Ecto neural progenitor cell (in vitro differentiated cells): ENCODE measurements at regions not wholly inside any gene's neighbourhood (a gene's known extent, or its start where the extent isn't known, plus 50 kb on each side); places are given as distances from the start of the nearest gene placed in this dataset.
"Not testable (repeated sequence)": the region's sequence is repeated elsewhere in the genome, so short reads cannot be mapped to it uniquely, and the experiment has no call there.

ENCODE experiments used
- DNase-seq: peaks from one replicate; pipeline ENCODE4 v3.0.0-alpha.2; 2018; ENCODE audit warnings: low spot score

DNA sequence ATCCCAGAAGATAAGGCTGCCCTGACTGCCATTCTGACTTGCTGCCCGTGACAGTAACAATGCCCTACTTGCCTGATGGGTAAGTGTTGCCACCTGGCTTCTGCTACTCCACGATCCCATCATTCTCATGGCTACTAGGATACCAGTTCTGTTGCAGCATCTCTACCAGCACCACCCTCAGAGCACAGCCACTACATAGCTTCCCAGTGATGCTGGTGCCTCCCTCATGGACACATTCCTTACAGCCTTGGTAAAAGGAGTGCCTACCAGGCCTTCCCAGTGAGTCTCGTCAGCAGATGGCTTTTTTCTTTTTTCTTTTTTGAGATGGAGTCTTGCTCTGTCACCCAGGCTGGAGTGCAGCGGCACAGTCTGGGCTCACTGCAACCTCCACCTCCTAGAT lies 84.4 kb upstream of the CMKLR1 start:
- DNase-seq, result no peak

DNA sequence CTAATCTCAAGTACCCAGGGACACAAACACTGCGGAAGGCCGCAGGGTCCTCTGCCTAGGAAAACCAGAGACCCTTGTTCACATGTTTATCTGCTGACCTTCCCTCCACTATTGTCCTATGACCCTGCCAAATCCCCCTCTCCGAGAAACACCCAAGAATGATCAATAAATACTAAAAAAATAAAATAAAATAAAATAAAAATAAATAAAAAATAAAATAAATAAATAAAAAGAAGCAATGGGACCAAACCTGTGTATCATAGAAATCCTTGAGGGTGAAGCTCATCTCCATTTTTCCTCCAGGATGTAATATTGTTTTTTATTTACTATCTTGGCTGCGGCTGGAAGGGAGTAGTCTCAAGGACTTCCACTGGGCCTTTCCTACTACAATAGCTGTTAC lies 82.0 kb upstream of the CMKLR1 start:
- DNase-seq, result not testable (repeated sequence)

GRCh38 chr12:108420421-108420820 lies 81.3 kb upstream of the CMKLR1 start:
- not testable (repeated sequence) for DNase-seq

- DNase-seq, result no peak
These were observed 80.8 kb upstream of the CMKLR1 start for GRCh38 chr12:108419949-108420348.

GRCh38 chr12:108418164-108418890 lies 79.2 kb upstream of the CMKLR1 start:
- DNase-seq, result no peak

- DNase-seq, result no peak
These were observed 74.9 kb upstream of the CMKLR1 start for GRCh38 chr12:108414021-108414420.

DNA sequence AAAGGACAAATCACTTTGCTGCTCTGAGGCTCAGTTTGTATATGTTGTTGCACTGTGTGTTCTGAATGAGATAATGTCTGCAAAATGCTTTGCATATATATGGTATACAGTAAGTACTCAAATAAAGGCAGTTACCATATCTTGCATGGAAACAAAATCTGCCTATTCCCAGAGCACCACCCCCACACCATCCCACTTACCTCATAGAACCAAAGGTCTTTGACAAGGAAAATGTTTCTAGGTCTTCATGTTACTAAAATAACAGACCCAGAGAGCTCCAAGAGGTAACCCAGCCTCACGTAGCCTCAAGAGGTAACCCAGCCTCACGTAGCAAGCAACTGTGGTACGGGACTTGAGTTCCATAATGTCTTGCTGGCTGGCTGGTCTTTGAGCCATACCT lies 71.6 kb upstream of the CMKLR1 start:
- no peak for DNase-seq

GRCh38 chr12:108409481-108409880 lies 70.4 kb upstream of the CMKLR1 start:
- no peak for DNase-seq

DNA sequence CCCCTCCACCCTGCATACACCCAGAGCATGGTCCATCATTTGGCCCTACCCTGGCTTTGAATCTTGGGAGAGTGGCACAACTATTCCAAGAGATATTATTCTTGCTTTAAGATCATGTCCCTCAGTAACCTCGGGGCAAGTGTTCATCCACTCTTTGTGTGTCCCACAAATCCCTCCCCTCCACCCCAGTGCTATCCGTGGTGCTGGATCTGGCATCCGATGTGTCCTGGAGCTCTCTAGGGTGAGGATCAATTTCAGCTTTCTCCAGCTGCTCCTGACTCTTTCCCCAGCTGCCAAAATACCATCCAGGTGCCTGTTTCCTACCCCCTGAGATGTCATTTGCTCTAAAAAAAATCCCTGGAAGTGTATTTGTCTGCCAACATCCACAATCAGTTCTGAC lies 64.8 kb upstream of the CMKLR1 start:
- no peak for DNase-seq

- no peak for DNase-seq
These were observed 62.9 kb upstream of the CMKLR1 start for GRCh38 chr12:108401964-108402363.

DNA sequence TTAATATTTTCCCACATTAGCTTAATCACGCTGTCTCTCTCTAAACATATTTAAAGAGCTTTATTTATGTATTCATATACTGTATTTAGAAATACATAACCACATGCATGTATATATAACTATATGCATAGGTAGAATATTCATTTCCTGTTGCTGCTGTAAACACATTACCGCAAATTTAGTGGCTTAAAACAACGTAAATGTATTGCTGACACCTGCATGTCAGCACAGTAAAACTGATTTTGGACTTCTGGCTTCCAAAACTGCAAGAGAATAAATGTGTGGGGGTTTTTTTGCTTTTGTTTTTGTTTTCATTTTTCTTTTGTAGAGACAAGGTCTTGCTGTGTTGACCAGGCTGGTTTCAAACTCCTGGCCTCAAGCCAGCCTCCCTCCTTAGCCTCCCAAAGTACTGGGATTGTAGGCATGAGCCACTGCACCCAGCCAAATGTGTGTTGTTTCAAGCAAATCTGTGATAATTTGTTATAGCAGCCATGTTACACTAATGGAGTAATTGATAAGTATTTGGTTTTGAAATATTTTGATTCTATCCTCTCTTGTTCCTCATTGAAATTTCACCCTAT lies 61.9 kb upstream of the CMKLR1 start:
- DNase-seq, result no peak

- DNase-seq, result no peak
These were observed 61.4 kb upstream of the CMKLR1 start for GRCh38 chr12:108400481-108400880.

GRCh38 chr12:108400056-108400455 lies 60.9 kb upstream of the CMKLR1 start:
- DNase-seq, result no peak

DNA sequence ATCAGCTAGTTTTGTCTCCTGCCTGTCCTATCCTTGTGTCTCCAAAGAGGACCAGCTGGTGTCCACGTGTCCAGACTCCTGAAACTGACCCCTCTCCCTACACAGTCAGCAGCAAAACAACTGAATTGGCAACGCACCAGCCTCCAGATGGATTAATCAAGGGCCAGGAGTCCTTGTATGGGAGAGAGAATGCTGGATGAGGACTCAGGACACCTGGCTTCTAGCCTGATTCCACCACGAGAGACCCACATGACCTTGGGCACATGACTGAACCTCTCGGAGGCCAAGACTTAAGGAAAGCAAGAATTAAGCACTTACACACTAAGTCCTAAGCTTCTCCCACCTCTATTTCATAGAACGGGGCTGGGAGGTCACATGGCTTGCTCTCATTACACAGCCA lies 60.4 kb upstream of the CMKLR1 start:
- no peak for DNase-seq

DNA sequence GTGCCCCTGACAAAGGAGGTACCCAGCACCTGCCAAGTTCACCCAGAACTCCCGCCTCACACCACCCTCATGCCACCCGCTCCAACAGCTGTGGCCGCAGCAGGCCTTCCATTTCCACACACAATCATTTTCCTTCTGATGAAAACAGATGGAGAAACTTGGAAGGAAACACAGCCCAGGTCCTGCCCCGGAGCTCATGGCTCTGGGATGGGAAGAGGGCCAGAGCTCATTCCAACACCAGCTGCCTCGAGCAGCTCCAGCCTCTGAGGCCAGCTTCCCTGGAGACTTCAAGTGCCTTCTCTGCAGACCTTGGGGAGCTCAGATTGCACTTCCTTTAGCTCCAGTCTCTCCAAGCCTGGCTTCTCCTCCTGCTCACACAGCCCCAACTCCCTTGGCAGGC lies 55.1 kb upstream of the CMKLR1 start:
- DNase-seq, result no peak

- DNase-seq, result no peak
These were observed 53.2 kb upstream of the CMKLR1 start for GRCh38 chr12:108392284-108392683.

GRCh38 chr12:108390495-108391203 lies 51.5 kb upstream of the CMKLR1 start:
- DNase-seq, result no peak

DNA sequence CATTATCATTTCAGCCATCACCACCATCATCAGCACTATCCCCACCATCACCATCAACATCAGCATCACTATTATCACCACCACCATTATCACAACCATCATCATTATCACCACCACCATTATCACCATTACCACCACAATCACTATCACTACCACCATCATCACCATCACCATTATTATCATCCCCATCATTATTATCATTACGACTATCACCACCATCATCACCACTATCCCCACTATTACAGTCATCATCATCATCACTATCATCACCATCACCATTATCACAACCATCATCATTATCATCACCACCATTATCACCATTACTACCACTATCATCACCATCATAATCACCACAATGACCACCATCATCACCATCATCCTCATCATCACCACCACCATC lies 50.4 kb upstream of the CMKLR1 start:
- no peak for DNase-seq
